GM23338 (cell line): ENCODE measurements at regions not wholly inside any gene's neighbourhood (a gene's known extent, or its start where the extent isn't known, plus 50 kb on each side); places are given as distances from the start of the nearest gene placed in this dataset.

Source experiments
- ATAC-seq: fragments of 200-7000 bp; cut with Tn5 transposase; 3 replicates; pipeline ENCODE4 v1.9.1; 2020
- DNase-seq: peaks from one replicate; pipeline ENCODE4 v3.0.0-alpha.2; 2015; ENCODE audit warnings: low spot score
- H2AFZ ChIP-seq: fragments of 200-600 bp; sonication (generic); 2 replicates; pipeline ENCODE4 v1.8.0; 2016; ENCODE audit warnings: antibody characterized with exemption, mild to moderate bottlenecking, moderate library complexity
- H3F3A ChIP-seq: fragments of 200-600 bp; sonication (generic); replicated peaks from 2 replicates; pipeline ENCODE4 v1.8.0; 2017; ENCODE audit warnings: antibody characterized with exemption, mixed run types, low read depth
- H3K27ac ChIP-seq: fragments of 200-600 bp; sonication (generic); 2 replicates; pipeline ENCODE4 v1.6.1; 2016; ENCODE audit warnings: low read depth
- H3K27me3 ChIP-seq: fragments of 200-600 bp; sonication (generic); 2 replicates; pipeline ENCODE4 v1.8.0; 2016; ENCODE audit warnings: mild to moderate bottlenecking, mixed run types, moderate library complexity; ENCODE audit not compliant: insufficient read depth
- H3K36me3 ChIP-seq: fragments of 200-600 bp; sonication (generic); 2 replicates; pipeline ENCODE4 v1.8.0; 2016; ENCODE audit warnings: mild to moderate bottlenecking; ENCODE audit not compliant: insufficient read depth
- H3K4me1 ChIP-seq: fragments of 200-600 bp; sonication (generic); 2 replicates; pipeline ENCODE4 v1.8.0; 2016; ENCODE audit warnings: mild to moderate bottlenecking, moderate library complexity; ENCODE audit not compliant: insufficient read depth
- H3K4me2 ChIP-seq: fragments of 200-600 bp; sonication (generic); 2 replicates; pipeline ENCODE4 v1.7.1; 2017; ENCODE audit warnings: mixed run types
- H3K4me3 ChIP-seq: fragments of 200-600 bp; sonication (generic); 2 replicates; pipeline ENCODE4 v1.6.1; 2016; ENCODE audit warnings: mixed run types
- H3K79me2 ChIP-seq: fragments of 200-600 bp; sonication (generic); replicated peaks from 2 replicates; pipeline ENCODE4 v1.8.0; 2017; ENCODE audit warnings: mild to moderate bottlenecking; ENCODE audit not compliant: insufficient read depth
- H3K9me2 ChIP-seq: fragments of 200-600 bp; sonication (generic); 2 replicates; pipeline ENCODE4 v1.8.0; 2017; ENCODE audit not compliant: insufficient read depth
- H4K20me1 ChIP-seq: fragments of 200-600 bp; sonication (generic); replicated peaks from 2 replicates; pipeline ENCODE4 v1.8.0; 2017; ENCODE audit warnings: mild to moderate bottlenecking; ENCODE audit not compliant: insufficient read depth
- H3K27ac Mint-ChIP-seq: 2 replicates; pipeline ENCODE4 v1.8.0; 2020; ENCODE audit warnings: inconsistent platforms, mild to moderate bottlenecking, moderate library complexity, mixed read lengths
- H3K27me3 Mint-ChIP-seq: 3 replicates; pipeline ENCODE4 v1.8.0; 2022; ENCODE audit warnings: low read depth, mild to moderate bottlenecking, moderate library complexity, mixed read lengths, inconsistent platforms; ENCODE audit not compliant: insufficient read depth, poor library complexity
- H3K36me3 Mint-ChIP-seq: 3 replicates; pipeline ENCODE4 v1.8.0; 2021; ENCODE audit warnings: low read depth, mild to moderate bottlenecking, inconsistent platforms, moderate library complexity, mixed read lengths
- H3K4me1 Mint-ChIP-seq: 3 replicates; pipeline ENCODE4 v1.8.0; 2020; ENCODE audit warnings: mild to moderate bottlenecking, inconsistent platforms, mixed read lengths
- H3K4me3 Mint-ChIP-seq: 3 replicates; pipeline ENCODE4 v1.8.0; 2021; ENCODE audit warnings: moderate library complexity, mild to moderate bottlenecking, inconsistent platforms, mixed read lengths
- H3K9me3 Mint-ChIP-seq: 3 replicates; pipeline ENCODE4 v1.8.0; 2020; ENCODE audit warnings: moderate library complexity, mild to moderate bottlenecking, inconsistent platforms, mixed read lengths
- CREB1 ChIP-seq: fragments of 250-450 bp; sonication (Bioruptor Pico); IDR thresholded peaks from 2 replicates; pipeline ENCODE4 v1.5.0; 2020; ENCODE audit warnings: low read depth, mild to moderate bottlenecking, moderate library complexity
- EZH2 ChIP-seq: fragments of 200-600 bp; sonication (generic); IDR thresholded peaks from one replicate; pipeline ENCODE4 v1.8.0; 2017; ENCODE audit warnings: antibody characterized with exemption, mild to moderate bottlenecking, low read depth; ENCODE audit not compliant: unreplicated experiment
- EZH2phosphoT487 ChIP-seq: fragments of 200-600 bp; sonication (generic); IDR thresholded peaks from one replicate; pipeline ENCODE4 v1.8.1; 2018; ENCODE audit warnings: antibody characterized with exemption; ENCODE audit not compliant: unreplicated experiment
- NANOG ChIP-seq: IDR thresholded peaks from 2 replicates; pipeline ENCODE4 v1.6.1; 2016; ENCODE audit warnings: antibody characterized with exemption, borderline replicate concordance
- POLR2AphosphoS5 ChIP-seq: IDR thresholded peaks from 2 replicates; pipeline ENCODE4 v1.6.1; 2016; ENCODE audit warnings: antibody characterized with exemption, low read depth
- STAT1 ChIP-seq: IDR thresholded peaks from one replicate; pipeline ENCODE4 v1.6.1; 2016; ENCODE audit warnings: antibody characterized with exemption; ENCODE audit not compliant: unreplicated experiment
- ZNF331 ChIP-seq: fragments of 250-450 bp; sonication (Bioruptor Pico); IDR thresholded peaks from 2 replicates; pipeline ENCODE4 v1.5.0; 2020; ENCODE audit warnings: low read depth, mild to moderate bottlenecking, moderate library complexity
- TF ChIP-seq, protein P1 (sequence below): IDR thresholded peaks from one replicate; pipeline ENCODE4 v1.6.1; 2018; ENCODE audit warnings: antibody characterized with exemption; ENCODE audit not compliant: unreplicated experiment
- TF ChIP-seq, protein P2 (sequence below): fragments of 250-450 bp; sonication (Bioruptor Pico); IDR thresholded peaks from 2 replicates; pipeline ENCODE4 v1.5.0; 2020; ENCODE audit warnings: mild to moderate bottlenecking, moderate library complexity
- TF ChIP-seq, protein P3 (sequence below): IDR thresholded peaks from 2 replicates; pipeline ENCODE4 v1.6.1; 2016; ENCODE audit warnings: antibody characterized with exemption
- TF ChIP-seq, protein P4 (sequence below), 2 experiments: fragments of 200-600 bp in 1 of 2; sonication (generic) in 1 of 2; conservative IDR thresholded peaks; 2 replicates each; pipeline versions ENCODE4 v1.5.1 to v1.6.1; 2016 to 2017; ENCODE audit warnings: antibody characterized with exemption in 2 of 2, low read depth in 2 of 2, mild to moderate bottlenecking in 2 of 2, moderate library complexity in 1 of 2

DNA sequence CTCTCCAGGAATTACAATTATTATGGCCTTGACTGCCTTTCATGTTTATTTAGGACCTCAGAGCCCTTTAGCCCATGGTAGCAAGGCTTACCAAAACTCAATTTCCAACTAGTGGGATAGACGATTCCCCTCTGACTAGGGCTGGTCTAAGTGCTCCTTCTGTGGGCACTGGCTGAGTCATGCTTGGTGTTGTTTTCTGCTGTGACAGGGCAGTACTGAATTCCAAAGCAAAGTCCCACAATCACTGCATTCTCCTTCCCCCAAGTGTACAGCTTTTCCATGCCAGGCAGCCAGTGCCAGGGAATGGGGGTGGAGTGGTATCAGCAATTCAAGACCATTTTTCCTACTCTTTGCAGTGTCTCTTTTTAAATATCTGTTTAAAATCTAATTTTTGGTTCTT, 509.0 kb upstream of the NECTIN3 start (continued):
- TF ChIP-seq, protein P1, sequence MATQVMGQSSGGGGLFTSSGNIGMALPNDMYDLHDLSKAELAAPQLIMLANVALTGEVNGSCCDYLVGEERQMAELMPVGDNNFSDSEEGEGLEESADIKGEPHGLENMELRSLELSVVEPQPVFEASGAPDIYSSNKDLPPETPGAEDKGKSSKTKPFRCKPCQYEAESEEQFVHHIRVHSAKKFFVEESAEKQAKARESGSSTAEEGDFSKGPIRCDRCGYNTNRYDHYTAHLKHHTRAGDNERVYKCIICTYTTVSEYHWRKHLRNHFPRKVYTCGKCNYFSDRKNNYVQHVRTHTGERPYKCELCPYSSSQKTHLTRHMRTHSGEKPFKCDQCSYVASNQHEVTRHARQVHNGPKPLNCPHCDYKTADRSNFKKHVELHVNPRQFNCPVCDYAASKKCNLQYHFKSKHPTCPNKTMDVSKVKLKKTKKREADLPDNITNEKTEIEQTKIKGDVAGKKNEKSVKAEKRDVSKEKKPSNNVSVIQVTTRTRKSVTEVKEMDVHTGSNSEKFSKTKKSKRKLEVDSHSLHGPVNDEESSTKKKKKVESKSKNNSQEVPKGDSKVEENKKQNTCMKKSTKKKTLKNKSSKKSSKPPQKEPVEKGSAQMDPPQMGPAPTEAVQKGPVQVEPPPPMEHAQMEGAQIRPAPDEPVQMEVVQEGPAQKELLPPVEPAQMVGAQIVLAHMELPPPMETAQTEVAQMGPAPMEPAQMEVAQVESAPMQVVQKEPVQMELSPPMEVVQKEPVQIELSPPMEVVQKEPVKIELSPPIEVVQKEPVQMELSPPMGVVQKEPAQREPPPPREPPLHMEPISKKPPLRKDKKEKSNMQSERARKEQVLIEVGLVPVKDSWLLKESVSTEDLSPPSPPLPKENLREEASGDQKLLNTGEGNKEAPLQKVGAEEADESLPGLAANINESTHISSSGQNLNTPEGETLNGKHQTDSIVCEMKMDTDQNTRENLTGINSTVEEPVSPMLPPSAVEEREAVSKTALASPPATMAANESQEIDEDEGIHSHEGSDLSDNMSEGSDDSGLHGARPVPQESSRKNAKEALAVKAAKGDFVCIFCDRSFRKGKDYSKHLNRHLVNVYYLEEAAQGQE = no peak

DNA sequence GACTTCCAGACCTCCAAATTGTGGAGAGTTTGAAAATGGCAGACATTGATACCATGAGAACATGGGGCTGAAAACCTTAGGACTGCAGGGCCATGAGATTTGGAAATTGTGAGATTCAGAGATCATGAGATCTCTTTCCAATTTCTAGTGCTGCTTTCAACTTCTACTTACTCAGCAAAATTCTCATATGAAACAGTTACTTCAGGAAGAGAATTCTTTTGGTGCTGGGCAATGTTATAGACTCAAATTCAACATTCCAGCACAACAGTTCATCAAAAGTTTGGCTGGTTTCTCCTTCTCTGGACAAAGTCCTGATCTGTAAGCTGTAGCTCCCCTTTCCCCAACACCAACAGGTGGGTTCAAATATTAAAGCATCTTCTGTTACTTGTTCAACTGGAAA, 506.9 kb upstream of the NECTIN3 start:
- Histone ChIP-seq H3K36me3 (no peaks in the 10 kb centered on the region; the same call in 1 of the 2 replicates), H3K27ac (no peak overlapping the region), H4K20me1 (no peaks in the 10 kb centered on the region), H3K4me2 (no peak overlapping the region), H3K9me2 (peaks cover 13% of the 10 kb centered on the region; the same call in 1 of the 2 replicates), H3F3A (no peaks in the 10 kb centered on the region), H2AFZ (peak overlapping the region; percentile 52; the same call in 1 of the 2 replicates), H3K4me3 (no peak overlapping the region), H3K27me3 (no peaks in the 10 kb centered on the region), H3K79me2 (no peaks in the 10 kb centered on the region), H3K4me1 (no peaks in the 10 kb centered on the region)
- peaks cover 11% of the 10 kb centered on the region for H3K9me3 Mint-ChIP-seq
- H3K4me1 Mint-ChIP-seq = peaks cover 10% of the 10 kb centered on the region
- peaks cover 1% of the 10 kb centered on the region for H3K27me3 Mint-ChIP-seq
- DNase-seq (no peak), ATAC-seq (no peak)
- H3K4me3 Mint-ChIP-seq = no peak overlapping the region
- peaks cover 36% of the 10 kb centered on the region for H3K36me3 Mint-ChIP-seq
- TF ChIP-seq EZH2 (no peak), CREB1 (CRISPR knock-in tag) (no peak), POLR2AphosphoS5 (no peak), NANOG (no peak), EZH2phosphoT487 (no peak), STAT1 (no peak), ZNF331 (CRISPR knock-in tag) (no peak)
- TF ChIP-seq, protein P2, sequence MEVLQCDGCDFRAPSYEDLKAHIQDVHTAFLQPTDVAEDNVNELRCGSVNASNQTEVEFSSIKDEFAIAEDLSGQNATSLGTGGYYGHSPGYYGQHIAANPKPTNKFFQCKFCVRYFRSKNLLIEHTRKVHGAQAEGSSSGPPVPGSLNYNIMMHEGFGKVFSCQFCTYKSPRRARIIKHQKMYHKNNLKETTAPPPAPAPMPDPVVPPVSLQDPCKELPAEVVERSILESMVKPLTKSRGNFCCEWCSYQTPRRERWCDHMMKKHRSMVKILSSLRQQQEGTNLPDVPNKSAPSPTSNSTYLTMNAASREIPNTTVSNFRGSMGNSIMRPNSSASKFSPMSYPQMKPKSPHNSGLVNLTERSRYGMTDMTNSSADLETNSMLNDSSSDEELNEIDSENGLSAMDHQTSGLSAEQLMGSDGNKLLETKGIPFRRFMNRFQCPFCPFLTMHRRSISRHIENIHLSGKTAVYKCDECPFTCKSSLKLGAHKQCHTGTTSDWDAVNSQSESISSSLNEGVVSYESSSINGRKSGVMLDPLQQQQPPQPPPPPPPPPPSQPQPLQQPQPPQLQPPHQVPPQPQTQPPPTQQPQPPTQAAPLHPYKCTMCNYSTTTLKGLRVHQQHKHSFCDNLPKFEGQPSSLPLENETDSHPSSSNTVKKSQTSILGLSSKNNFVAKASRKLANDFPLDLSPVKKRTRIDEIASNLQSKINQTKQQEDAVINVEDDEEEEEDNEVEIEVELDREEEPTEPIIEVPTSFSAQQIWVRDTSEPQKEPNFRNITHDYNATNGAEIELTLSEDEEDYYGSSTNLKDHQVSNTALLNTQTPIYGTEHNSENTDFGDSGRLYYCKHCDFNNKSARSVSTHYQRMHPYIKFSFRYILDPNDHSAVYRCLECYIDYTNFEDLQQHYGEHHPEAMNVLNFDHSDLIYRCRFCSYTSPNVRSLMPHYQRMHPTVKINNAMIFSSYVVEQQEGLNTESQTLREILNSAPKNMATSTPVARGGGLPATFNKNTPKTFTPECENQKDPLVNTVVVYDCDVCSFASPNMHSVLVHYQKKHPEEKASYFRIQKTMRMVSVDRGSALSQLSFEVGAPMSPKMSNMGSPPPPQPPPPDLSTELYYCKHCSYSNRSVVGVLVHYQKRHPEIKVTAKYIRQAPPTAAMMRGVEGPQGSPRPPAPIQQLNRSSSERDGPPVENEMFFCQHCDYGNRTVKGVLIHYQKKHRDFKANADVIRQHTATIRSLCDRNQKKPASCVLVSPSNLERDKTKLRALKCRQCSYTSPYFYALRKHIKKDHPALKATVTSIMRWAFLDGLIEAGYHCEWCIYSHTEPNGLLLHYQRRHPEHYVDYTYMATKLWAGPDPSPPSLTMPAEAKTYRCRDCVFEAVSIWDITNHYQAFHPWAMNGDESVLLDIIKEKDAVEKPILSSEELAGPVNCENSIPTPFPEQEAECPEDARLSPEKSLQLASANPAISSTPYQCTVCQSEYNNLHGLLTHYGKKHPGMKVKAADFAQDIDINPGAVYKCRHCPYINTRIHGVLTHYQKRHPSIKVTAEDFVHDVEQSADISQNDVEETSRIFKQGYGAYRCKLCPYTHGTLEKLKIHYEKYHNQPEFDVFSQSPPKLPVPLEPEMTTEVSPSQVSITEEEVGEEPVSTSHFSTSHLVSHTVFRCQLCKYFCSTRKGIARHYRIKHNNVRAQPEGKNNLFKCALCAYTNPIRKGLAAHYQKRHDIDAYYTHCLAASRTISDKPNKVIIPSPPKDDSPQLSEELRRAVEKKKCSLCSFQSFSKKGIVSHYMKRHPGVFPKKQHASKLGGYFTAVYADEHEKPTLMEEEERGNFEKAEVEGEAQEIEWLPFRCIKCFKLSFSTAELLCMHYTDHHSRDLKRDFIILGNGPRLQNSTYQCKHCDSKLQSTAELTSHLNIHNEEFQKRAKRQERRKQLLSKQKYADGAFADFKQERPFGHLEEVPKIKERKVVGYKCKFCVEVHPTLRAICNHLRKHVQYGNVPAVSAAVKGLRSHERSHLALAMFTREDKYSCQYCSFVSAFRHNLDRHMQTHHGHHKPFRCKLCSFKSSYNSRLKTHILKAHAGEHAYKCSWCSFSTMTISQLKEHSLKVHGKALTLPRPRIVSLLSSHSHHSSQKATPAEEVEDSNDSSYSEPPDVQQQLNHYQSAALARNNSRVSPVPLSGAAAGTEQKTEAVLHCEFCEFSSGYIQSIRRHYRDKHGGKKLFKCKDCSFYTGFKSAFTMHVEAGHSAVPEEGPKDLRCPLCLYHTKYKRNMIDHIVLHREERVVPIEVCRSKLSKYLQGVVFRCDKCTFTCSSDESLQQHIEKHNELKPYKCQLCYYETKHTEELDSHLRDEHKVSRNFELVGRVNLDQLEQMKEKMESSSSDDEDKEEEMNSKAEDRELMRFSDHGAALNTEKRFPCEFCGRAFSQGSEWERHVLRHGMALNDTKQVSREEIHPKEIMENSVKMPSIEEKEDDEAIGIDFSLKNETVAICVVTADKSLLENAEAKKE (CRISPR knock-in tag) = no peak
- TF ChIP-seq, protein P3, sequence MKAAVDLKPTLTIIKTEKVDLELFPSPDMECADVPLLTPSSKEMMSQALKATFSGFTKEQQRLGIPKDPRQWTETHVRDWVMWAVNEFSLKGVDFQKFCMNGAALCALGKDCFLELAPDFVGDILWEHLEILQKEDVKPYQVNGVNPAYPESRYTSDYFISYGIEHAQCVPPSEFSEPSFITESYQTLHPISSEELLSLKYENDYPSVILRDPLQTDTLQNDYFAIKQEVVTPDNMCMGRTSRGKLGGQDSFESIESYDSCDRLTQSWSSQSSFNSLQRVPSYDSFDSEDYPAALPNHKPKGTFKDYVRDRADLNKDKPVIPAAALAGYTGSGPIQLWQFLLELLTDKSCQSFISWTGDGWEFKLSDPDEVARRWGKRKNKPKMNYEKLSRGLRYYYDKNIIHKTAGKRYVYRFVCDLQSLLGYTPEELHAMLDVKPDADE = no peak
- TF ChIP-seq, protein P4, sequence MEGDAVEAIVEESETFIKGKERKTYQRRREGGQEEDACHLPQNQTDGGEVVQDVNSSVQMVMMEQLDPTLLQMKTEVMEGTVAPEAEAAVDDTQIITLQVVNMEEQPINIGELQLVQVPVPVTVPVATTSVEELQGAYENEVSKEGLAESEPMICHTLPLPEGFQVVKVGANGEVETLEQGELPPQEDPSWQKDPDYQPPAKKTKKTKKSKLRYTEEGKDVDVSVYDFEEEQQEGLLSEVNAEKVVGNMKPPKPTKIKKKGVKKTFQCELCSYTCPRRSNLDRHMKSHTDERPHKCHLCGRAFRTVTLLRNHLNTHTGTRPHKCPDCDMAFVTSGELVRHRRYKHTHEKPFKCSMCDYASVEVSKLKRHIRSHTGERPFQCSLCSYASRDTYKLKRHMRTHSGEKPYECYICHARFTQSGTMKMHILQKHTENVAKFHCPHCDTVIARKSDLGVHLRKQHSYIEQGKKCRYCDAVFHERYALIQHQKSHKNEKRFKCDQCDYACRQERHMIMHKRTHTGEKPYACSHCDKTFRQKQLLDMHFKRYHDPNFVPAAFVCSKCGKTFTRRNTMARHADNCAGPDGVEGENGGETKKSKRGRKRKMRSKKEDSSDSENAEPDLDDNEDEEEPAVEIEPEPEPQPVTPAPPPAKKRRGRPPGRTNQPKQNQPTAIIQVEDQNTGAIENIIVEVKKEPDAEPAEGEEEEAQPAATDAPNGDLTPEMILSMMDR (conservative IDR thresholded peaks at IDR 0.05; ENCODE audit: low read depth in 2 of 2) = no peak
- no peak overlapping the region for H3K27ac Mint-ChIP-seq
